Adrenal gland (tissue), 9 donors: ENCODE measurements at regions not wholly inside any gene's neighbourhood (a gene's known extent, or its start where the extent isn't known, plus 50 kb on each side); places are given as distances from the start of the nearest gene placed in this dataset.

Source experiments
- DNase-seq, 7 donors: peaks; one replicate each; pipeline ENCODE4 v3.0.0-alpha.2; 2019 to 2020
- H3K27ac ChIP-seq, 5 donors: fragments of 200-600 bp; sonication (generic) in 4 of 5; 1 replicate in 3 of 5; 2 replicates in 2 of 5; pipeline versions ENCODE4 v1.5.1 to v1.8.0; 2016 to 2020; ENCODE audit warnings: mild to moderate bottlenecking in 1 of 5
- H3K27me3 ChIP-seq: fragments of 200-600 bp; 2 replicates; pipeline ENCODE4 v1.8.0; 2021
- H3K36me3 ChIP-seq, 2 donors: fragments of 200-600 bp; replicated peaks in 1 of 2; 1 replicate in 1 of 2; 2 replicates in 1 of 2; pipeline versions ENCODE4 v1.5.1 to v1.8.0; 2018 to 2022
- H3K4me1 ChIP-seq, 2 donors: fragments of 200-600 bp; replicated peaks in 1 of 2; 1 replicate in 1 of 2; 2 replicates in 1 of 2; pipeline versions ENCODE4 v1.5.1 to v1.8.0; 2018 to 2021
- H3K4me3 ChIP-seq, 4 donors: fragments of 200-600 bp; sonication (generic) in 3 of 4; one replicate each; pipeline ENCODE4 v1.5.1; 2016 to 2018
- H3K9me3 ChIP-seq, 3 donors: fragments of 200-600 bp; sonication (generic) in 1 of 3; replicated peaks in 1 of 3; 1 replicate in 2 of 3; 2 replicates in 1 of 3; pipeline versions ENCODE4 v1.5.1 to v1.8.0; 2016 to 2021
- CTCF ChIP-seq, 6 experiments: fragments of 450-650 bp in 4 of 6; fragments of 200-600 bp in 2 of 6; sonication (generic) in 1 of 6; IDR thresholded peaks; 1 replicate in 5 of 6; 2 replicates in 1 of 6; pipeline versions ENCODE4 v1.5.1 to v1.8.0; 2016 to 2021; ENCODE audit warnings: antibody characterized with exemption in 6 of 6, mild to moderate bottlenecking in 2 of 6, moderate library complexity in 1 of 6
- POLR2A ChIP-seq, 2 donors: fragments of 450-650 bp; IDR thresholded peaks; one replicate each; pipeline ENCODE4 v1.6.1; 2017; ENCODE audit warnings: antibody characterized with exemption in 2 of 2, mild to moderate bottlenecking in 2 of 2, moderate library complexity in 1 of 2
- WGBS, 4 donors: extraction: QIAGEN DNeasy Blood & Tissue Kit in 2 of 4; methylation state at CpG; one replicate each; pipeline versions ENCODE4 v1.1.5 to v1.1.7; 2013 to 2017; 5-methylcytosine and 5-hydroxymethylcytosine counted together
- intact Hi-C, 2 donors: fragments of 100-400 bp; cut with DNase I; formaldehyde crosslinking; loops; one replicate each; pipeline versions ENCODE4 v1.14.1 to v1.15.0; 2022 to 2023
- donor health status: healthy with polysubstance abuse.
- donor health status: Bipolar disorder and iron deficiency.
- donor health status: DM: yes; HTN: yes; CAD: no.
- donor health status: DM: no; HTN: no; CAD: no.
- donor health status: DM: no; HTN: no; CAD: no.

GRCh38 chr5:170164921-170165320, 59.2 kb downstream of the FOXI1 start:
- 83 to 95% (median 87%) methylated on average over 6 of the region's 6 CpGs for WGBS, 4 donors
- intact Hi-C loops = no loop called here
- H3K27me3 ChIP-seq = no peaks in the 10 kb centered on the region

GRCh38 chr5:170166101-170166500, 60.4 kb downstream of the FOXI1 start:
- Histone ChIP-seq H3K9me3 (no peaks in the 10 kb centered on the region), H3K4me1 (no peaks in the 10 kb centered on the region), H3K27ac (no peak overlapping the region), H3K36me3 (no peaks in the 10 kb centered on the region), H3K27me3 (no peaks in the 10 kb centered on the region), H3K4me3 (no peak overlapping the region)
- WGBS, 4 donors = 93 to 99% (median 97%) methylated on average over 3 of the region's 3 CpGs
- TF ChIP-seq POLR2A (IDR thresholded peaks at IDR 0.05) = no peak
- no peak for TF ChIP-seq CTCF (IDR thresholded peaks at IDR 0.05)
- no peak for DNase-seq
- intact Hi-C loops = no loop called here

More at GRCh38 chr5:170164921-170165320, 59.2 kb downstream of the FOXI1 start:
- Histone ChIP-seq H3K9me3 (no peaks in the 10 kb centered on the region), H3K4me1 (no peaks in the 10 kb centered on the region), H3K36me3 (no peaks in the 10 kb centered on the region), H3K4me3 (no peak overlapping the region), H3K27ac (no peak overlapping the region)
- TF ChIP-seq POLR2A (IDR thresholded peaks at IDR 0.05) = no peak
- no peak for TF ChIP-seq CTCF (IDR thresholded peaks at IDR 0.05)
- DNase-seq = no peak

- Histone ChIP-seq H3K4me1 (no peaks in the 10 kb centered on the region), H3K27ac (no peak overlapping the region), H3K4me3 (no peak overlapping the region), H3K9me3 (no peaks in the 10 kb centered on the region), H3K36me3 (no peaks in the 10 kb centered on the region), H3K27me3 (no peaks in the 10 kb centered on the region)
- intact Hi-C loops = no loop called here
- DNase-seq = no peak
- TF ChIP-seq POLR2A (IDR thresholded peaks at IDR 0.05) (no peak), CTCF (IDR thresholded peaks at IDR 0.05) (no peak)
- 38 to 52% (median 45%) methylated on average over 2 of the region's 2 CpGs for WGBS, 4 donors
Observed at GRCh38 chr5:170168002-170168401, 62.3 kb downstream of the FOXI1 start.

- Histone ChIP-seq H3K36me3 (no peaks in the 10 kb centered on the region), H3K4me3 (no peak overlapping the region), H3K4me1 (no peaks in the 10 kb centered on the region), H3K27ac (no peak overlapping the region), H3K27me3 (no peaks in the 10 kb centered on the region), H3K9me3 (no peaks in the 10 kb centered on the region)
- intact Hi-C loops = no loop called here
- WGBS, 4 donors = 70 to 83% (median 81%) methylated on average over 2 to 3 of the region's 3 CpGs
- DNase-seq = no peak
- no peak for TF ChIP-seq POLR2A (IDR thresholded peaks at IDR 0.05)
- no peak for TF ChIP-seq CTCF (IDR thresholded peaks at IDR 0.05)
Observed at GRCh38 chr5:170168797-170169196, 63.1 kb downstream of the FOXI1 start.
